ENCODE measurements at regions not wholly inside any gene's neighbourhood (a gene's known extent, or its start where the extent isn't known, plus 50 kb on each side); places are given as distances from the start of the nearest gene placed in this dataset.
"Not testable (repeated sequence)": the region's sequence is repeated elsewhere in the genome, so short reads cannot be mapped to it uniquely, and the experiment has no call there.

GRCh38 chr1:178587975-178588374 is 75.1 kb downstream of the TEX35 start:
- DNase-seq (ENCODE audit: low read depth): no peak
- H3K4me3 ChIP-seq (ENCODE audit: low read depth, low read length): no peak overlapping the region
- TF ChIP-seq CTCF (IDR thresholded peaks at IDR 0.05; ENCODE audit: low read depth, low read length, missing control alignments): no peak

GRCh38 chr1:178589042-178589441 is 76.1 kb downstream of the TEX35 start:
- not testable (repeated sequence) for DNase-seq (ENCODE audit: low read depth); H3K4me3 ChIP-seq (ENCODE audit: low read depth, low read length)

- H3K4me3 ChIP-seq (ENCODE audit: low read depth, low read length); DNase-seq (ENCODE audit: low read depth): not testable (repeated sequence)
Measured at GRCh38 chr1:178591811-178592210, 78.9 kb downstream of the TEX35 start.

- DNase-seq (ENCODE audit: low read depth): no peak
- TF ChIP-seq CTCF (IDR thresholded peaks at IDR 0.05; ENCODE audit: low read depth, low read length, missing control alignments): no peak
- H3K4me3 ChIP-seq (ENCODE audit: low read depth, low read length): no peak overlapping the region
Measured at GRCh38 chr1:178593515-178593914, 80.6 kb downstream of the TEX35 start.

- H3K4me3 ChIP-seq (ENCODE audit: low read depth, low read length): no peak overlapping the region
- TF ChIP-seq CTCF (IDR thresholded peaks at IDR 0.05; ENCODE audit: low read depth, low read length, missing control alignments): no peak
- DNase-seq (ENCODE audit: low read depth): no peak
Measured at GRCh38 chr1:178594133-178594532, 81.2 kb downstream of the TEX35 start.

- DNase-seq (ENCODE audit: low read depth): no peak
- no peak overlapping the region for H3K4me3 ChIP-seq (ENCODE audit: low read depth, low read length)
- no peak for TF ChIP-seq CTCF (IDR thresholded peaks at IDR 0.05; ENCODE audit: low read depth, low read length, missing control alignments)
Measured at GRCh38 chr1:178595491-178595890, 82.6 kb downstream of the TEX35 start.

- TF ChIP-seq CTCF (IDR thresholded peaks at IDR 0.05; ENCODE audit: low read depth, low read length, missing control alignments): no peak
Measured at GRCh38 chr1:178599087-178599486, 86.2 kb downstream of the TEX35 start.

GRCh38 chr1:178599745-178600144 is 86.8 kb downstream of the TEX35 start:
- TF ChIP-seq CTCF (IDR thresholded peaks at IDR 0.05; ENCODE audit: low read depth, low read length, missing control alignments): no peak
- DNase-seq (ENCODE audit: low read depth): no peak
- no peak overlapping the region for H3K4me3 ChIP-seq (ENCODE audit: low read depth, low read length)

More at GRCh38 chr1:178599087-178599486, 86.2 kb downstream of the TEX35 start:
- no peak for DNase-seq (ENCODE audit: low read depth)
- H3K4me3 ChIP-seq (ENCODE audit: low read depth, low read length): no peak overlapping the region
